K562 (cell line): ENCODE measurements at regions not wholly inside any gene's neighbourhood (a gene's known extent, or its start where the extent isn't known, plus 50 kb on each side); places are given as distances from the start of the nearest gene placed in this dataset.
A peak's percentile ranks its signal among the peaks of the same experiment; 100 is the strongest.

Experiments used
- ATAC-seq: fragments of 200-7000 bp; cut with Tn5 transposase; 3 replicates; pipeline ENCODE4 v1.9.1; 2020; ENCODE audit warnings: moderate library complexity
- BruUV-seq: library from RNA; stranded (reverse); fragments of 400-500 nt; replicated peaks from 2 replicates; lab custom pipeline; 2021; lab: Mats Ljungman, UMichigan
- CTCF ChIA-PET: fragments of 300-600 bp; formaldehyde crosslinking; extraction: SDS; loops from one replicate; lab custom pipeline; 2021; ENCODE audit warnings: low intra/inter-chr PET ratio; lab: Yijun Ruan, JAX
- POLR2A ChIA-PET: fragments of 300-600, 350-650 bp; sonication (Branson Sonifier 250); formaldehyde crosslinking; extraction: SDS; loops from one replicate; lab custom pipeline; 2021; ENCODE audit warnings: antibody characterized with exemption, inconsistent platforms; lab: Yijun Ruan, JAX
- DNase-seq, 4 experiments: peaks; one replicate each; pipeline versions ENCODE4 v3.0.0 to v3.0.0-alpha.2; 2011 to 2018; ENCODE audit warnings: low spot score in 3 of 4, mixed read lengths in 3 of 4; ENCODE audit errors: extremely low read depth in 1 of 4
- FAIRE-seq: peaks from 2 replicates; lab custom pipeline; 2011; peaks lifted over from hg19 to GRCh38; lab: Jason Lieb, UNC
- H2AFZ ChIP-seq: 2 replicates; pipeline ENCODE4 v1.6.0; 2011; ENCODE audit warnings: low read depth, low read length, control low read depth, inconsistent platforms
- H3K27ac ChIP-seq: fragments of 200-600 bp; 3 replicates; pipeline ENCODE4 v1.8.0; 2011; ENCODE audit warnings: low read depth, mild to moderate bottlenecking, control low read depth, inconsistent platforms, low read length, moderate library complexity, mixed read lengths; ENCODE audit errors: extremely low read depth
- H3K27me3 ChIP-seq, 2 experiments: fragments of 300-600 bp in 1 of 2; 2 replicates in 1 of 2; 3 replicates in 1 of 2; pipeline versions ENCODE4 v1.6.0 to v1.8.0; 2011; ENCODE audit warnings: inconsistent platforms in 2 of 2, low read length in 2 of 2, mild to moderate bottlenecking in 1 of 2, mixed read lengths in 1 of 2, moderate library complexity in 1 of 2; ENCODE audit not compliant: control insufficient read depth in 2 of 2, insufficient read depth in 2 of 2
- H3K36me3 ChIP-seq: fragments of 300-600 bp; 3 replicates; pipeline ENCODE4 v1.8.0; 2011; ENCODE audit warnings: mild to moderate bottlenecking, low read length, inconsistent platforms; ENCODE audit not compliant: control insufficient read depth, insufficient read depth
- H3K4me1 ChIP-seq, 2 experiments: fragments of 200-600 bp in 1 of 2; replicated peaks in 1 of 2; 2 replicates in 1 of 2; 3 replicates in 1 of 2; pipeline versions ENCODE4 v1.5.1 to v1.8.0; 2011; ENCODE audit warnings: inconsistent platforms in 2 of 2, low read length in 2 of 2, mild to moderate bottlenecking in 1 of 2, mixed read lengths in 1 of 2, moderate library complexity in 1 of 2; ENCODE audit not compliant: control insufficient read depth in 2 of 2, insufficient read depth in 2 of 2
- H3K4me2 ChIP-seq: 2 replicates; pipeline ENCODE4 v1.6.1; 2011; ENCODE audit warnings: low read length, control low read depth, inconsistent platforms, mixed read lengths; ENCODE audit not compliant: insufficient read depth
- H3K4me3 ChIP-seq: fragments of 200-600 bp; sonication (generic), shearing (Covaris generic); 2 replicates; pipeline ENCODE4 v1.5.1; 2016; ENCODE audit warnings: control low read depth, inconsistent platforms
- H3K79me2 ChIP-seq: fragments of 200-600 bp; 3 replicates; pipeline ENCODE4 v1.8.0; 2011; ENCODE audit warnings: low read length, inconsistent platforms; ENCODE audit not compliant: control insufficient read depth, insufficient read depth
- H3K9ac ChIP-seq, 2 experiments: 2 replicates each; pipeline versions ENCODE4 v1.6.0 to v1.6.1; 2011; ENCODE audit warnings: low read depth in 2 of 2, low read length in 2 of 2, control low read depth in 1 of 2, inconsistent platforms in 1 of 2, mild to moderate bottlenecking in 1 of 2, mixed read lengths in 1 of 2; ENCODE audit not compliant: insufficient read depth in 1 of 2
- H3K9me1 ChIP-seq: one replicate; pipeline ENCODE4 v1.6.0; 2011; ENCODE audit warnings: inconsistent platforms, mild to moderate bottlenecking, low read length, moderate library complexity; ENCODE audit not compliant: control insufficient read depth, insufficient read depth
- H3K9me3 ChIP-seq: replicated peaks from 2 replicates; pipeline ENCODE4 v1.5.1; 2011; ENCODE audit warnings: low read depth, low read length, inconsistent platforms; ENCODE audit not compliant: control insufficient read depth, insufficient read depth
- H4K20me1 ChIP-seq: replicated peaks from 2 replicates; pipeline ENCODE4 v1.6.1; 2011; ENCODE audit warnings: low read length, inconsistent platforms, mixed read lengths; ENCODE audit not compliant: control insufficient read depth, insufficient read depth
- ADNP ChIP-seq: fragments of 200-800 bp; sonication (Bioruptor generic); IDR thresholded peaks from 2 replicates; pipeline ENCODE4 v1.6.1; 2016; ENCODE audit warnings: missing genetic modification characterization, missing compliant biosample characterization
- BCOR ChIP-seq: fragments of 450-650 bp; IDR thresholded peaks from 2 replicates; pipeline ENCODE4 v1.6.1; 2016
- CREBBP ChIP-seq: IDR thresholded peaks from one replicate; pipeline ENCODE4 v1.6.1; 2012; ENCODE audit warnings: low read depth, mild to moderate bottlenecking, control low read depth, inconsistent platforms, low read length
- CREM ChIP-seq: IDR thresholded peaks from 2 replicates; pipeline ENCODE4 v1.6.1; 2014; ENCODE audit warnings: antibody characterized with exemption, low read depth
- E4F1 ChIP-seq: fragments of 250-450 bp; sonication (Bioruptor Pico); IDR thresholded peaks from 2 replicates; pipeline ENCODE4 v1.5.0; 2021; ENCODE audit warnings: mild to moderate bottlenecking, borderline replicate concordance
- EWSR1 ChIP-seq: fragments of 450-650 bp; IDR thresholded peaks from 2 replicates; pipeline ENCODE4 v1.6.1; 2018; ENCODE audit warnings: borderline replicate concordance, mild to moderate bottlenecking, low read depth, moderate library complexity; ENCODE audit not compliant: partially characterized antibody
- FOS ChIP-seq: IDR thresholded peaks from 3 replicates; pipeline ENCODE4 v1.6.1; 2011; ENCODE audit not compliant: insufficient read length; ENCODE audit errors: extremely low read depth
- HDAC8 ChIP-seq: fragments of 450-650 bp; IDR thresholded peaks from 2 replicates; pipeline ENCODE4 v1.6.1; 2016; ENCODE audit warnings: mild to moderate bottlenecking, missing genetic modification characterization, moderate library complexity, missing compliant biosample characterization
- HDGF ChIP-seq: fragments of 450-650 bp; IDR thresholded peaks from 2 replicates; pipeline ENCODE4 v1.6.1; 2016
- HNRNPLL ChIP-seq: fragments of 200-400 bp; formaldehyde crosslinking; IDR thresholded peaks from 2 replicates; pipeline ENCODE4 v1.6.1; 2017; ENCODE audit warnings: low read length, low read depth, mild to moderate bottlenecking; ENCODE audit not compliant: poor library complexity, severe bottlenecking
- KLF13 ChIP-seq: fragments of 450-650 bp; IDR thresholded peaks from 2 replicates; pipeline ENCODE4 v1.6.1; 2016; ENCODE audit warnings: missing genetic modification characterization, low read depth, mild to moderate bottlenecking, missing compliant biosample characterization, moderate library complexity, borderline replicate concordance
- MTF1 ChIP-seq: fragments of 250-450 bp; sonication (Bioruptor Pico); IDR thresholded peaks from 2 replicates; pipeline ENCODE4 v1.9.0; 2021; ENCODE audit warnings: moderate library complexity, mild to moderate bottlenecking, inconsistent platforms, borderline replicate concordance
- NCOA4 ChIP-seq: fragments of 450-650 bp; IDR thresholded peaks from 2 replicates; pipeline ENCODE4 v1.6.1; 2018; ENCODE audit warnings: mild to moderate bottlenecking; ENCODE audit not compliant: partially characterized antibody
- PHF21A ChIP-seq: fragments of 450-650 bp; IDR thresholded peaks from 2 replicates; pipeline ENCODE4 v1.6.1; 2017; ENCODE audit warnings: low read depth, borderline replicate concordance
- RBM14 ChIP-seq: fragments of 200-400 bp; formaldehyde crosslinking; IDR thresholded peaks from 2 replicates; pipeline ENCODE4 v1.6.1; 2018; ENCODE audit warnings: low read depth, mild to moderate bottlenecking, low read length, moderate library complexity, borderline replicate concordance; ENCODE audit not compliant: insufficient read depth
- TAL1 ChIP-seq: fragments of 450-650 bp; IDR thresholded peaks from 2 replicates; pipeline ENCODE4 v1.6.1; 2016; ENCODE audit warnings: mild to moderate bottlenecking
- ZBTB7A ChIP-seq: IDR thresholded peaks from 2 replicates; pipeline ENCODE4 v1.6.1; 2011; ENCODE audit warnings: low read depth, mild to moderate bottlenecking, low read length, moderate library complexity, borderline replicate concordance; ENCODE audit not compliant: control insufficient read depth
- ZNF398 ChIP-seq: fragments of 250-450 bp; sonication (Bioruptor Pico); IDR thresholded peaks from 2 replicates; pipeline ENCODE4 v1.8.0; 2021; ENCODE audit warnings: moderate library complexity, mild to moderate bottlenecking, inconsistent platforms
- WGBS: fragments of 100-300 bp; shearing (Covaris generic); methylation state at CpG from one replicate; pipeline ENCODE4 v1.1.6; 2016; ENCODE audit warnings: low coverage, mixed read lengths; ENCODE audit not compliant: insufficient coverage; ENCODE audit errors: missing lambda C conversion rate; 5-methylcytosine and 5-hydroxymethylcytosine counted together
- in situ Hi-C: fragments of 300-500 bp; cut with MboI; formaldehyde crosslinking; loops from 4 replicates; pipeline ENCODE4 v1.15.0; 2018; ENCODE audit warnings: inconsistent platforms, mixed read lengths
- intact Hi-C: fragments of 100-400 bp; cut with micrococcal nuclease; formaldehyde crosslinking; loops from 2 replicates; pipeline ENCODE4 v1.14.2; 2022

GRCh38 chr5:139740138-139740991 lies 55.2 kb upstream of the PSD2 start:
- Histone ChIP-seq H3K9ac (peak overlapping the region in 1 of 2 experiments; percentile 41; a peak in 2 of 4 replicates), H3K9me3 (no peaks in the 10 kb centered on the region), H4K20me1 (no peaks in the 10 kb centered on the region), H3K27ac (no peak overlapping the region), H2AFZ (no peak overlapping the region), H3K4me1 (peaks cover 3 to 22% of the 10 kb centered on the region in 2 experiments; a peak in 4 of 5 replicates), H3K27me3 (no peaks in the 10 kb centered on the region), H3K9me1 (no peaks in the 10 kb centered on the region), H3K4me3 (no peak overlapping the region), H3K36me3 (no peaks in the 10 kb centered on the region), H3K79me2 (no peaks in the 10 kb centered on the region), H3K4me2 (no peak overlapping the region)
- intact Hi-C loops: no loop called here
- BruUV-seq: no TSS peak
- FAIRE-seq: no peak
- WGBS: 46% methylated on average over 15 of the region's 19 CpGs
- POLR2A ChIA-PET: interaction anchor here (0.6 to 1.1 kb wide), 4 partner anchors 28 to 1561 kb away, joined by 3 to 4 read pairs (median 3); partner anchors contain the start of gene KIF20A
- CTCF ChIA-PET: no interaction called here
- in situ Hi-C loops: no loop called here
- ATAC-seq: no peak
- DNase-seq: no peak
- TF ChIP-seq FOS (no peak), ZNF398 (CRISPR knock-in tag) (no peak), HDGF (no peak), HNRNPLL (no peak), NCOA4 (no peak), TAL1 (no peak), CREM (no peak), EWSR1 (no peak), ADNP (no peak), ZBTB7A (0 out of 2 replicates have a peak, but pooled peaks have one; percentile 20), BCOR (0 out of 2 replicates have a peak, but pooled peaks have one; percentile 23), CREBBP (no peak), RBM14 (no peak), HDAC8 (tag) (no peak), MTF1 (CRISPR knock-in tag) (no peak), E4F1 (CRISPR knock-in tag) (no peak), KLF13 (tag) (no peak), PHF21A (no peak)
